ENCODE measurements at regions not wholly inside any gene's neighbourhood (a gene's known extent, or its start where the extent isn't known, plus 50 kb on each side); places are given as distances from the start of the nearest gene placed in this dataset.

- peak; percentile 17 to 50 for DNase-seq
- no peak overlapping the region for H2BK5ac ChIP-seq (ENCODE audit: low read depth, low read length, poor library complexity)
- no peaks in the 10 kb centered on the region for H3K27me3 ChIP-seq (ENCODE audit: insufficient read depth, low read length)
- H3K4me2 ChIP-seq (ENCODE audit: low read length) = no peak overlapping the region
- no peak overlapping the region for H3K4ac ChIP-seq (ENCODE audit: low read depth, low read length)
- H4K8ac ChIP-seq (ENCODE audit: low read depth, low read length) = no peak overlapping the region
- H3K18ac ChIP-seq (ENCODE audit: low read length) = no peak overlapping the region
- no peak overlapping the region for H4K91ac ChIP-seq (ENCODE audit: low read depth, low read length)
- no peak overlapping the region for H3K27ac ChIP-seq (ENCODE audit: low read depth, low read length)
- no peaks in the 10 kb centered on the region for H3K79me1 ChIP-seq (ENCODE audit: low read length)
- no peak overlapping the region for H4K12ac ChIP-seq (ENCODE audit: low read depth, low read length)
- no peak overlapping the region for H3K14ac ChIP-seq (ENCODE audit: low read length)
- H2BK120ac ChIP-seq (ENCODE audit: insufficient read depth, low read length, poor library complexity) = no peak overlapping the region
- H2AFZ ChIP-seq (ENCODE audit: insufficient read depth, low read length, poor library complexity) = no peak overlapping the region
- H3K36me3 ChIP-seq (ENCODE audit: control insufficient read depth in 1 of 2, insufficient read depth in 2 of 2, low read length in 2 of 2) = no peaks in the 10 kb centered on the region
- H2AK5ac ChIP-seq (ENCODE audit: low read length) = no peak overlapping the region
- WGBS (ENCODE audit: extremely low coverage, insufficient coverage, insufficient read length) = no CpG with 5 or more reads among the region's 5 CpGs
- no peak overlapping the region for H3K9ac ChIP-seq (ENCODE audit: low read length)
- no peaks in the 10 kb centered on the region for H3K9me3 ChIP-seq (ENCODE audit: insufficient read depth, low read depth, low read length)
- no peak overlapping the region for H3K23ac ChIP-seq (ENCODE audit: low read length)
- H3K79me2 ChIP-seq (ENCODE audit: control insufficient read depth, insufficient read depth, low read length, poor library complexity) = no peaks in the 10 kb centered on the region
- H3K4me3 ChIP-seq (ENCODE audit: low read depth, low read length) = no peak overlapping the region
- no peak overlapping the region for H2BK12ac ChIP-seq (ENCODE audit: low read length)
- H3K4me1 ChIP-seq (ENCODE audit: control insufficient read depth in 1 of 2, insufficient read depth in 2 of 2, low read length in 2 of 2) = no peaks in the 10 kb centered on the region
Observed at GRCh38 chr2:223674998-223675609, 72.9 kb upstream of the SCG2 start.

GRCh38 chr2:223669453-223670225 is 67.5 kb upstream of the SCG2 start:
- H3K4ac ChIP-seq (ENCODE audit: low read depth, low read length) = no peak overlapping the region
- H4K8ac ChIP-seq (ENCODE audit: low read depth, low read length) = no peak overlapping the region
- no peak overlapping the region for H3K9ac ChIP-seq (ENCODE audit: low read length)
- H2BK120ac ChIP-seq (ENCODE audit: insufficient read depth, low read length, poor library complexity) = no peak overlapping the region
- DNase-seq = peak; percentile 57 to 70
- no peaks in the 10 kb centered on the region for H3K9me3 ChIP-seq (ENCODE audit: insufficient read depth, low read depth, low read length)
- H3K79me1 ChIP-seq (ENCODE audit: low read length) = no peaks in the 10 kb centered on the region
- H3K79me2 ChIP-seq (ENCODE audit: control insufficient read depth, insufficient read depth, low read length, poor library complexity) = no peaks in the 10 kb centered on the region
- no peak overlapping the region for H4K12ac ChIP-seq (ENCODE audit: low read depth, low read length)
- H3K14ac ChIP-seq (ENCODE audit: low read length) = no peak overlapping the region
- no peak overlapping the region for H3K18ac ChIP-seq (ENCODE audit: low read length)
- H3K4me3 ChIP-seq (ENCODE audit: low read depth, low read length) = no peak overlapping the region
- H3K4me1 ChIP-seq (ENCODE audit: control insufficient read depth in 1 of 2, insufficient read depth in 2 of 2, low read length in 2 of 2) = no peaks in the 10 kb centered on the region
- no peak overlapping the region for H2AFZ ChIP-seq (ENCODE audit: insufficient read depth, low read length, poor library complexity)
- no peaks in the 10 kb centered on the region for H3K27me3 ChIP-seq (ENCODE audit: insufficient read depth, low read length)
- no peak overlapping the region for H4K91ac ChIP-seq (ENCODE audit: low read depth, low read length)
- H2BK12ac ChIP-seq (ENCODE audit: low read length) = no peak overlapping the region
- no peak overlapping the region for H2BK5ac ChIP-seq (ENCODE audit: low read depth, low read length, poor library complexity)
- H3K36me3 ChIP-seq (ENCODE audit: control insufficient read depth in 1 of 2, insufficient read depth in 2 of 2, low read length in 2 of 2) = no peaks in the 10 kb centered on the region
- H3K4me2 ChIP-seq (ENCODE audit: low read length) = no peak overlapping the region
- H3K23ac ChIP-seq (ENCODE audit: low read length) = no peak overlapping the region
- no peak overlapping the region for H2AK5ac ChIP-seq (ENCODE audit: low read length)
- WGBS (ENCODE audit: extremely low coverage, insufficient coverage, insufficient read length) = no CpG with 5 or more reads among the region's 8 CpGs
- no peak overlapping the region for H3K27ac ChIP-seq (ENCODE audit: low read depth, low read length)

GRCh38 chr2:223668302-223668998 is 66.3 kb upstream of the SCG2 start:
- H3K36me3 ChIP-seq (ENCODE audit: control insufficient read depth in 1 of 2, insufficient read depth in 2 of 2, low read length in 2 of 2) = no peaks in the 10 kb centered on the region
- no peaks in the 10 kb centered on the region for H3K79me2 ChIP-seq (ENCODE audit: control insufficient read depth, insufficient read depth, low read length, poor library complexity)
- DNase-seq = peak; percentile 67 to 91
- no peak overlapping the region for H2BK120ac ChIP-seq (ENCODE audit: insufficient read depth, low read length, poor library complexity)
- H2BK5ac ChIP-seq (ENCODE audit: low read depth, low read length, poor library complexity) = no peak overlapping the region
- no peak overlapping the region for H4K12ac ChIP-seq (ENCODE audit: low read depth, low read length)
- H3K4ac ChIP-seq (ENCODE audit: low read depth, low read length) = no peak overlapping the region
- no peak overlapping the region for H3K14ac ChIP-seq (ENCODE audit: low read length)
- no peak overlapping the region for H4K8ac ChIP-seq (ENCODE audit: low read depth, low read length)
- no peak overlapping the region for H2AK5ac ChIP-seq (ENCODE audit: low read length)
- no peak overlapping the region for H3K23ac ChIP-seq (ENCODE audit: low read length)
- no peak overlapping the region for H4K91ac ChIP-seq (ENCODE audit: low read depth, low read length)
- H3K9ac ChIP-seq (ENCODE audit: low read length) = no peak overlapping the region
- H3K79me1 ChIP-seq (ENCODE audit: low read length) = no peaks in the 10 kb centered on the region
- no peak overlapping the region for H3K18ac ChIP-seq (ENCODE audit: low read length)
- H3K4me3 ChIP-seq (ENCODE audit: low read depth, low read length) = no peak overlapping the region
- no CpG with 5 or more reads among the region's 5 CpGs for WGBS (ENCODE audit: extremely low coverage, insufficient coverage, insufficient read length)
- no peak overlapping the region for H2BK12ac ChIP-seq (ENCODE audit: low read length)
- no peaks in the 10 kb centered on the region for H3K9me3 ChIP-seq (ENCODE audit: insufficient read depth, low read depth, low read length)
- H3K27me3 ChIP-seq (ENCODE audit: insufficient read depth, low read length) = no peaks in the 10 kb centered on the region
- no peaks in the 10 kb centered on the region for H3K4me1 ChIP-seq (ENCODE audit: control insufficient read depth in 1 of 2, insufficient read depth in 2 of 2, low read length in 2 of 2)
- no peak overlapping the region for H2AFZ ChIP-seq (ENCODE audit: insufficient read depth, low read length, poor library complexity)
- H3K4me2 ChIP-seq (ENCODE audit: low read length) = no peak overlapping the region
- H3K27ac ChIP-seq (ENCODE audit: low read depth, low read length) = no peak overlapping the region

GRCh38 chr2:223654384-223654915 is 52.3 kb upstream of the SCG2 start:
- Histone ChIP-seq H2BK120ac (ENCODE audit: insufficient read depth, low read length, poor library complexity) (no peak overlapping the region), H3K14ac (ENCODE audit: low read length) (no peak overlapping the region), H4K12ac (ENCODE audit: low read depth, low read length) (no peak overlapping the region), H3K4me2 (ENCODE audit: low read length) (no peak overlapping the region), H3K18ac (ENCODE audit: low read length) (no peak overlapping the region), H3K23ac (ENCODE audit: low read length) (no peak overlapping the region), H3K4me1 (ENCODE audit: control insufficient read depth in 1 of 2, insufficient read depth in 2 of 2, low read length in 2 of 2) (no peaks in the 10 kb centered on the region), H3K9ac (ENCODE audit: low read length) (no peak overlapping the region), H2BK12ac (ENCODE audit: low read length) (no peak overlapping the region), H3K36me3 (ENCODE audit: control insufficient read depth in 1 of 2, insufficient read depth in 2 of 2, low read length in 2 of 2) (no peaks in the 10 kb centered on the region), H2AK5ac (ENCODE audit: low read length) (no peak overlapping the region), H3K4ac (ENCODE audit: low read depth, low read length) (no peak overlapping the region), H2AFZ (ENCODE audit: insufficient read depth, low read length, poor library complexity) (no peak overlapping the region), H2BK5ac (ENCODE audit: low read depth, low read length, poor library complexity) (no peak overlapping the region), H3K79me1 (ENCODE audit: low read length) (no peaks in the 10 kb centered on the region), H4K91ac (ENCODE audit: low read depth, low read length) (no peak overlapping the region), H3K9me3 (ENCODE audit: insufficient read depth, low read depth, low read length) (no peaks in the 10 kb centered on the region), H3K27me3 (ENCODE audit: insufficient read depth, low read length) (no peaks in the 10 kb centered on the region), H3K27ac (ENCODE audit: low read depth, low read length) (no peak overlapping the region), H3K79me2 (ENCODE audit: control insufficient read depth, insufficient read depth, low read length, poor library complexity) (no peaks in the 10 kb centered on the region), H3K4me3 (ENCODE audit: low read depth, low read length) (no peak overlapping the region), H4K8ac (ENCODE audit: low read depth, low read length) (no peak overlapping the region)
- no CpG with 5 or more reads among the region's 6 CpGs for WGBS (ENCODE audit: extremely low coverage, insufficient coverage, insufficient read length)
- DNase-seq = peak; percentile 46 to 54
